Stomach (tissue), 4 donors: ENCODE measurements at regions not wholly inside any gene's neighbourhood (a gene's known extent, or its start where the extent isn't known, plus 50 kb on each side); places are given as distances from the start of the nearest gene placed in this dataset.

Experiments used
- POLR2A ChIP-seq, 4 donors: fragments of 450-650 bp; IDR thresholded peaks; one replicate each; pipeline ENCODE4 v1.6.1; 2016; ENCODE audit warnings: antibody characterized with exemption in 4 of 4, control low read depth in 2 of 4, mild to moderate bottlenecking in 1 of 4, moderate library complexity in 1 of 4
- TF ChIP-seq, protein P1 (sequence below), 7 experiments: fragments of 450-650 bp in 4 of 7; fragments of 200-600 bp in 3 of 7; sonication (generic) in 3 of 7; IDR thresholded peaks; one replicate each; pipeline ENCODE4 v1.5.1; 2016 to 2019; ENCODE audit warnings: antibody characterized with exemption in 7 of 7, control low read depth in 2 of 7, mild to moderate bottlenecking in 1 of 7

DNA sequence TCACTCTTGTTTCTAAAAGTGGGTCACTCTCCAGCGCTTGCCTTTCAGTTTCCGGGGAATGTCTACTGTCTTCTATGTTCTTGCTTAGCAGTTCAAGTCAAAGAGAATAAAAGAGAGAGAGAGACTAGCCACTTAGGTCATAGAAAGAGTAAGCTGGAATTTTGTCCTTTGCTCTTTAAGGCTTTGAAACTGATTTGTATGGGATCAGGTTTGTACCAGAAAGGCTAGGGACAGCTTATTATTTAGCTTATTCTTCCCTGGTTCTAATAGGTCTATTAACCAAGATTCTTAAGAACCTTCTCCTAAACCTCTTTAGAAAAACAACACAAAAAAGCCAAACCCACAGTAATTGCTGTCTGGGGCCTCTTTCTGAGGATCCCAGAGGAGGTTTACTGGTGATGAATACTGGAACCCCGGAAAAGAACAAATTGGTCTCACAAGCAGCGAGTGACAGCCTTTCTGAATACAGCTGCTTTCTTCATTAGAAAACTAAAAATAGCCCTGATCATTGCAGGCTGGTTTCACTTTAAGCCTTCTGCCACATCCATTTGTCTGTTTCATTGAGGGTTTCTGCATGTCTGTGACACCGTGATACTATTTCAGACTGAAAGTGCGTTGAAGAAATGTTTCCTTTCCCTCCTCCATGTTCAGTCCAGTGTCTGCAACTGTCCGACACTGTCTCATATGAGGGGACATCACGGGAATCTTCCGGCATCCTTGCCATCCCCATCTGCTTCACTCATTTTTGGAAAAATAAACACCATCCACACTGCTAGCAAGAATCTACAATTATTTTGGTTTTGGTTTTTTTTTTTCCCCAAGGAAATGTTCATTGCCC, 75.1 kb upstream of the ATXN1 start:
- no peak for TF ChIP-seq POLR2A (IDR thresholded peaks at IDR 0.05)
- TF ChIP-seq, protein P1, sequence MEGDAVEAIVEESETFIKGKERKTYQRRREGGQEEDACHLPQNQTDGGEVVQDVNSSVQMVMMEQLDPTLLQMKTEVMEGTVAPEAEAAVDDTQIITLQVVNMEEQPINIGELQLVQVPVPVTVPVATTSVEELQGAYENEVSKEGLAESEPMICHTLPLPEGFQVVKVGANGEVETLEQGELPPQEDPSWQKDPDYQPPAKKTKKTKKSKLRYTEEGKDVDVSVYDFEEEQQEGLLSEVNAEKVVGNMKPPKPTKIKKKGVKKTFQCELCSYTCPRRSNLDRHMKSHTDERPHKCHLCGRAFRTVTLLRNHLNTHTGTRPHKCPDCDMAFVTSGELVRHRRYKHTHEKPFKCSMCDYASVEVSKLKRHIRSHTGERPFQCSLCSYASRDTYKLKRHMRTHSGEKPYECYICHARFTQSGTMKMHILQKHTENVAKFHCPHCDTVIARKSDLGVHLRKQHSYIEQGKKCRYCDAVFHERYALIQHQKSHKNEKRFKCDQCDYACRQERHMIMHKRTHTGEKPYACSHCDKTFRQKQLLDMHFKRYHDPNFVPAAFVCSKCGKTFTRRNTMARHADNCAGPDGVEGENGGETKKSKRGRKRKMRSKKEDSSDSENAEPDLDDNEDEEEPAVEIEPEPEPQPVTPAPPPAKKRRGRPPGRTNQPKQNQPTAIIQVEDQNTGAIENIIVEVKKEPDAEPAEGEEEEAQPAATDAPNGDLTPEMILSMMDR (IDR thresholded peaks at IDR 0.05) = no peak
